ENCODE measurements at regions not wholly inside any gene's neighbourhood (a gene's known extent, or its start where the extent isn't known, plus 50 kb on each side); places are given as distances from the start of the nearest gene placed in this dataset.

DNA sequence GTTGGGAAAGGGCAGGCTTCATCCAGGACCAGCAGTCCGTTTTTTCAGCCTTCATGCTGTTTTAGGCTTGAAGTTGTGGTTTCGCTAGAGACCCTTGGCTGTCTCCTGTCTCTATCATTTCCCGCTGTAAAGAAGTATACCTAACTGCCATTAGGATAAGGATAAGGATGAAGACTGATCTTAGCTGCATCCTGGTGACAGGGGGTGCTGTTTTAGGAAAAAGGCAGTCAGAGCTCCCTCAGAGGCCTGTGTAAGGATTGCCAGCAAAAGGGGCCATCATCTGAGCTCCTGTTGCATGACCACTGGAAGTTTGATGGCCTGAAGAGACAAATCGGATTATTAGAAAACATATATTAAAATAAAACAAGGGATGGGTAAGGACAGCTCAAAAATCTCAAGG lies 64.8 kb upstream of the FGF10 start:
- no peak overlapping the region for H3K27ac ChIP-seq (ENCODE audit: low read depth in 1 of 3, low read length in 2 of 3)
- H3K4me3 ChIP-seq (ENCODE audit: low read depth in 1 of 3, low read length in 3 of 3) = no peak overlapping the region
- no peaks in the 10 kb centered on the region for H3K27me3 ChIP-seq (ENCODE audit: control insufficient read depth in 3 of 3, insufficient read depth in 3 of 3, low read length in 3 of 3)
- H3K36me3 ChIP-seq (ENCODE audit: control insufficient read depth in 3 of 3, insufficient read depth in 2 of 3, low read depth in 1 of 3, low read length in 3 of 3) = no peaks in the 10 kb centered on the region
- H3K9me3 ChIP-seq (ENCODE audit: control insufficient read depth in 2 of 2, insufficient read depth in 1 of 2, low read depth in 1 of 2, low read length in 1 of 2) = peaks cover 0 to 2% of the 10 kb centered on the region in 2 donors
- DNase-seq (no peak), FAIRE-seq (no peak)
- no peaks in the 10 kb centered on the region for H3K4me1 ChIP-seq (ENCODE audit: control insufficient read depth in 3 of 3, insufficient read depth in 2 of 3, low read depth in 1 of 3, low read length in 2 of 3)
- 75 to 80% (median 79%) methylated on average over 4 of the region's 4 CpGs for WGBS, 3 donors

GRCh38 chr5:44446399-44446798 lies 57.2 kb upstream of the FGF10 start:
- DNase-seq (no peak), FAIRE-seq (no peak)
- H3K4me1 ChIP-seq (ENCODE audit: control insufficient read depth in 3 of 3, insufficient read depth in 2 of 3, low read depth in 1 of 3, low read length in 2 of 3) = no peaks in the 10 kb centered on the region
- H3K27me3 ChIP-seq (ENCODE audit: control insufficient read depth in 3 of 3, insufficient read depth in 3 of 3, low read length in 3 of 3) = no peaks in the 10 kb centered on the region
- no peaks in the 10 kb centered on the region for H3K9me3 ChIP-seq (ENCODE audit: control insufficient read depth in 2 of 2, insufficient read depth in 1 of 2, low read depth in 1 of 2, low read length in 1 of 2)
- no peaks in the 10 kb centered on the region for H3K36me3 ChIP-seq (ENCODE audit: control insufficient read depth in 3 of 3, insufficient read depth in 2 of 3, low read depth in 1 of 3, low read length in 3 of 3)
- H3K4me3 ChIP-seq (ENCODE audit: low read depth in 1 of 3, low read length in 3 of 3) = no peak overlapping the region
- H3K27ac ChIP-seq (ENCODE audit: low read depth in 1 of 3, low read length in 2 of 3) = no peak overlapping the region

DNA sequence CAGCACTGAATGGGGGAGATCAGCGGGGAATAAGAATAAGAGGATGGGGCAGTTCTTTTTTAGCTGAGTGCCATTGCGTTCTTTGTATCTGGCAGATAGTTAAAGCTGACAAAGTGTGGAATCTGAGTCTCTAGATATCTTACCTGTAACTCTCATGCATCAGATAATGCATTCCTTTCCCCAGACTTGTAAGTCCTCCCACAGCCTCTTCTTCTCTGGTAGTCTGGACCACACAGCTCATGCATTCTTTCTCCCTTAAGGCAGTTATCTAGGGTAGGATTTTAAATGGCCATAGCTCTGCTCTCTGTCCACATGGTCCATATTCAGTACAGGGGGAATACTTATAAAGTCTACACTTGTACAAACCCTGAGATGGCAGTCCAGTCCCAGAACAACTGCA lies 54.0 kb upstream of the FGF10 start:
- H3K36me3 ChIP-seq (ENCODE audit: control insufficient read depth in 3 of 3, insufficient read depth in 2 of 3, low read depth in 1 of 3, low read length in 3 of 3) = no peaks in the 10 kb centered on the region
- DNase-seq (no peak), FAIRE-seq (no peak)
- WGBS, 3 donors = 70 to 83% (median 80%) methylated on average over 2 of the region's 2 CpGs
- H3K4me1 ChIP-seq (ENCODE audit: control insufficient read depth in 3 of 3, insufficient read depth in 2 of 3, low read depth in 1 of 3, low read length in 2 of 3) = no peaks in the 10 kb centered on the region
- H3K4me3 ChIP-seq (ENCODE audit: low read depth in 1 of 3, low read length in 3 of 3) = no peak overlapping the region
- H3K9me3 ChIP-seq (ENCODE audit: control insufficient read depth in 2 of 2, insufficient read depth in 1 of 2, low read depth in 1 of 2, low read length in 1 of 2) = peaks cover 0 to 1% of the 10 kb centered on the region in 2 donors
- H3K27ac ChIP-seq (ENCODE audit: low read depth in 1 of 3, low read length in 2 of 3) = no peak overlapping the region
- H3K27me3 ChIP-seq (ENCODE audit: control insufficient read depth in 3 of 3, insufficient read depth in 3 of 3, low read length in 3 of 3) = no peaks in the 10 kb centered on the region

- FAIRE-seq (no peak), DNase-seq (no peak)
- H3K4me1 ChIP-seq (ENCODE audit: control insufficient read depth in 3 of 3, insufficient read depth in 2 of 3, low read depth in 1 of 3, low read length in 2 of 3) = no peaks in the 10 kb centered on the region
- H3K36me3 ChIP-seq (ENCODE audit: control insufficient read depth in 3 of 3, insufficient read depth in 2 of 3, low read depth in 1 of 3, low read length in 3 of 3) = no peaks in the 10 kb centered on the region
- peaks cover 0 to 1% of the 10 kb centered on the region in 2 donors for H3K9me3 ChIP-seq (ENCODE audit: control insufficient read depth in 2 of 2, insufficient read depth in 1 of 2, low read depth in 1 of 2, low read length in 1 of 2)
- no peaks in the 10 kb centered on the region for H3K27me3 ChIP-seq (ENCODE audit: control insufficient read depth in 3 of 3, insufficient read depth in 3 of 3, low read length in 3 of 3)
- H3K27ac ChIP-seq (ENCODE audit: low read depth in 1 of 3, low read length in 2 of 3) = no peak overlapping the region
- no peak overlapping the region for H3K4me3 ChIP-seq (ENCODE audit: low read depth in 1 of 3, low read length in 3 of 3)
Observed at GRCh38 chr5:44441460-44441859, 52.2 kb upstream of the FGF10 start.

- Histone ChIP-seq H3K4me1 (ENCODE audit: control insufficient read depth in 3 of 3, insufficient read depth in 2 of 3, low read depth in 1 of 3, low read length in 2 of 3) (no peaks in the 10 kb centered on the region), H3K27ac (ENCODE audit: low read depth in 1 of 3, low read length in 2 of 3) (no peak overlapping the region), H3K36me3 (ENCODE audit: control insufficient read depth in 3 of 3, insufficient read depth in 2 of 3, low read depth in 1 of 3, low read length in 3 of 3) (no peaks in the 10 kb centered on the region), H3K4me3 (ENCODE audit: low read depth in 1 of 3, low read length in 3 of 3) (no peak overlapping the region), H3K9me3 (ENCODE audit: control insufficient read depth in 2 of 2, insufficient read depth in 1 of 2, low read depth in 1 of 2, low read length in 1 of 2) (peaks cover 0 to 1% of the 10 kb centered on the region in 2 donors), H3K27me3 (ENCODE audit: control insufficient read depth in 3 of 3, insufficient read depth in 3 of 3, low read length in 3 of 3) (no peaks in the 10 kb centered on the region)
- FAIRE-seq (no peak), DNase-seq (no peak)
Observed at GRCh38 chr5:44440186-44440585, 51.0 kb upstream of the FGF10 start.
